ENCODE measurements at regions not wholly inside any gene's neighbourhood (a gene's known extent, or its start where the extent isn't known, plus 50 kb on each side); places are given as distances from the start of the nearest gene placed in this dataset.

GRCh38 chr9:6152788-6153187 is 62.8 kb upstream of the IL33 start:
- TF ChIP-seq JUND (IDR thresholded peaks at IDR 0.05; ENCODE audit: borderline replicate concordance, low read depth, low read length) (no peak), JUND (tag; IDR thresholded peaks at IDR 0.05; ENCODE audit: borderline replicate concordance, low read depth, low read length) (no peak), EGR1 (conservative IDR thresholded peaks at IDR 0.05) (no peak), CTCF (IDR thresholded peaks at IDR 0.05 in 2 of 3, conservative IDR thresholded peaks at IDR 0.05 in 1 of 3; ENCODE audit: insufficient read depth in 2 of 3, low read depth in 1 of 3, low read length in 3 of 3) (no peak), L3MBTL2 (IDR thresholded peaks at IDR 0.05) (no peak), ARNT (IDR thresholded peaks at IDR 0.05) (no peak), GTF2F1 (IDR thresholded peaks at IDR 0.05; ENCODE audit: low read depth, low read length) (no peak), ZNF124 (CRISPR knock-in tag; IDR thresholded peaks at IDR 0.05) (no peak), NBN (IDR thresholded peaks at IDR 0.05; ENCODE audit: low read depth) (no peak), ZBTB49 (CRISPR knock-in tag; IDR thresholded peaks at IDR 0.05; ENCODE audit: borderline replicate concordance) (no peak), SNRNP70 (optimal IDR thresholded peaks at IDR 0.05; ENCODE audit: low read depth, low read length) (no peak), ELK1 (CRISPR knock-in tag; IDR thresholded peaks at IDR 0.05) (no peak)
